ENCODE measurements at regions not wholly inside any gene's neighbourhood (a gene's known extent, or its start where the extent isn't known, plus 50 kb on each side); places are given as distances from the start of the nearest gene placed in this dataset.
"Not testable (repeated sequence)": the region's sequence is repeated elsewhere in the genome, so short reads cannot be mapped to it uniquely, and the experiment has no call there.

DNA sequence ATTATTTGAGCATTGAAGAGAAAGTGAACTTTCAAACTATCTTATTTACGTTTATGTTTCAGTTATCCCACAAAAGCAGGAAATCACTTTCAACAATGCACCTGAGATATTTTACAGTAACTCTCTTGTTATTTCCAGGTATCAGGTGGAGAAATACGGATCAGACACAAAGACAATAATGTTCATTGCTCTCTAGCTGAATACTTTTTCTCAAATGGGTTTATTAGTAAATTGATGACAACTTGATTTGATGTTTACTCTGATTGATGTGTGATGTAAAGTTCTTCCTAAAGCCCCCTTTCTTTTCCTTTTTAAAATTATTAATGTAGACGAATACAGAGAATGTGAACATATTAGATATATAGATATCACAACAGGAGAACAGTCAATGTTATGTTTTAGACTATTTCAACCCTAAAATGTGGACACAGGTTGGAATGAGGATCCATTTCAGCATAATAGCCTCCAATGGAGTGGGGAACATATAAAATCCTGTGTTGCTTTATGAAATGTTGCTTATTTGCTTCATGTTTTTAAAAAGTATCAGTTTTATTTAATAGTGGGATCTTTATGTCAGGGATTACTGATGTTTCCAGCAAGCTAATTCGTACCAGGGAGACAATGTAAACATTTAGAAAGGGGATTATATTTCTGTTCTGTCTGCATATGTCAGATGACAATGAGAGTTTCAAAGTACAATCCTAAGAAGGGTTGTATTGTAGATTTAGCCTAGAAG is 1522.3 kb upstream of the TPTE start (continued):
- TF ChIP-seq, protein P1, sequence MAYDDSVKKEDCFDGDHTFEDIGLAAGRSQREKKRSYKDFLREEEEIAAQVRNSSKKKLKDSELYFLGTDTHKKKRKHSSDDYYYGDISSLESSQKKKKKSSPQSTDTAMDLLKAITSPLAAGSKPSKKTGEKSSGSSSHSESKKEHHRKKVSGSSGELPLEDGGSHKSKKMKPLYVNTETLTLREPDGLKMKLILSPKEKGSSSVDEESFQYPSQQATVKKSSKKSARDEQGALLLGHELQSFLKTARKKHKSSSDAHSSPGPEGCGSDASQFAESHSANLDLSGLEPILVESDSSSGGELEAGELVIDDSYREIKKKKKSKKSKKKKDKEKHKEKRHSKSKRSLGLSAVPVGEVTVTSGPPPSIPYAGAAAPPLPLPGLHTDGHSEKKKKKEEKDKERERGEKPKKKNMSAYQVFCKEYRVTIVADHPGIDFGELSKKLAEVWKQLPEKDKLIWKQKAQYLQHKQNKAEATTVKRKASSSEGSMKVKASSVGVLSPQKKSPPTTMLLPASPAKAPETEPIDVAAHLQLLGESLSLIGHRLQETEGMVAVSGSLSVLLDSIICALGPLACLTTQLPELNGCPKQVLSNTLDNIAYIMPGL (CRISPR knock-in tag; IDR thresholded peaks at IDR 0.05; ENCODE audit: borderline replicate concordance) = no peak
- no peak; the same call in 1 of the 2 replicates for TF ChIP-seq REST (IDR thresholded peaks at IDR 0.05)
- no peak for TF ChIP-seq ELK1 (IDR thresholded peaks at IDR 0.05; ENCODE audit: low read depth, low read length)
- TF ChIP-seq HEYL (CRISPR knock-in tag; IDR thresholded peaks at IDR 0.05) = no peak
- TF ChIP-seq PHF8 (IDR thresholded peaks at IDR 0.05; ENCODE audit: borderline replicate concordance, low read depth) = no peak
- TF ChIP-seq CHD4 (IDR thresholded peaks at IDR 0.05; ENCODE audit: borderline replicate concordance) = no peak
- TF ChIP-seq CEBPB (IDR thresholded peaks at IDR 0.05) = no peak; a peak in 1 of 4 replicates
- peak; percentile 52; the same call in 1 of the 2 replicates for TF ChIP-seq FOSL2 (IDR thresholded peaks at IDR 0.05)
- TF ChIP-seq FOSL2 (CRISPR knock-in tag; IDR thresholded peaks at IDR 0.05) = no peak

GRCh38 chr21:9000132-9000531 is 1521.3 kb upstream of the TPTE start:
- POLR2A ChIA-PET = interaction anchor here (1.2 kb wide), 1 partner anchor 9 kb away, joined by 3 read pairs; no protein-coding TSS in a partner anchor
- FAIRE-seq; H3K27ac ChIP-seq; H3K4me1 ChIP-seq; CTCF ChIA-PET; ATAC-seq; H3K4me2 ChIP-seq; H3K9me3 ChIP-seq; H3K4me3 ChIP-seq; TF ChIP-seq FOSL2 (CRISPR knock-in tag; IDR thresholded peaks at IDR 0.05): not testable (repeated sequence)
- 0% methylated on average over 1 of the region's 1 CpG for WGBS (ENCODE audit: missing lambda C conversion rate)
- peak in 1 of 2 experiments; percentile 76 for DNase-seq (ENCODE audit: low read depth in 1 of 2, low spot score in 1 of 2)
- TF ChIP-seq FOSL2 (IDR thresholded peaks at IDR 0.05) = peak; percentile 20; the same call in 1 of the 2 replicates
- peak; percentile 84 for TF ChIP-seq TFCP2L1 (CRISPR knock-in tag; IDR thresholded peaks at IDR 0.05)
- TF ChIP-seq, protein P2, sequence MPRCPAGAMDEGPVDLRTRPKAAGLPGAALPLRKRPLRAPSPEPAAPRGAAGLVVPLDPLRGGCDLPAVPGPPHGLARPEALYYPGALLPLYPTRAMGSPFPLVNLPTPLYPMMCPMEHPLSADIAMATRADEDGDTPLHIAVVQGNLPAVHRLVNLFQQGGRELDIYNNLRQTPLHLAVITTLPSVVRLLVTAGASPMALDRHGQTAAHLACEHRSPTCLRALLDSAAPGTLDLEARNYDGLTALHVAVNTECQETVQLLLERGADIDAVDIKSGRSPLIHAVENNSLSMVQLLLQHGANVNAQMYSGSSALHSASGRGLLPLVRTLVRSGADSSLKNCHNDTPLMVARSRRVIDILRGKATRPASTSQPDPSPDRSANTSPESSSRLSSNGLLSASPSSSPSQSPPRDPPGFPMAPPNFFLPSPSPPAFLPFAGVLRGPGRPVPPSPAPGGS (IDR thresholded peaks at IDR 0.05) = peak; percentile 36; the same call in 1 of the 3 replicates
- TF ChIP-seq MAX (IDR thresholded peaks at IDR 0.05) = peak; percentile 29; the same call in 1 of the 2 replicates
- TF ChIP-seq EP300 (IDR thresholded peaks at IDR 0.05) = peak in 1 of 2 experiments; percentile 42; a peak in 1 of 5 replicates

- ATAC-seq, CTCF ChIA-PET, H3K9me3 ChIP-seq, H3K27ac ChIP-seq, FAIRE-seq, H3K4me1 ChIP-seq, H3K4me2 ChIP-seq, H3K4me3 ChIP-seq: not testable (repeated sequence)
- POLR2A ChIA-PET = interaction anchor here (1.2 kb wide), 1 partner anchor 9 kb away, joined by 3 read pairs; no protein-coding TSS in a partner anchor
- peak; percentile 92 for TF ChIP-seq TFCP2L1 (CRISPR knock-in tag; IDR thresholded peaks at IDR 0.05)
- 0 out of 5 replicates have a peak, but pooled peaks of 1 of the 2 experiments have one; percentile 6 for TF ChIP-seq EP300 (IDR thresholded peaks at IDR 0.05)
- peak in 1 of 2 experiments; percentile 86 for DNase-seq (ENCODE audit: low read depth in 1 of 2, low spot score in 1 of 2)
- WGBS (ENCODE audit: missing lambda C conversion rate) = 8% methylated on average over 2 of the region's 2 CpGs
Measured at GRCh38 chr21:9000671-9001070, 1520.7 kb upstream of the TPTE start.

Measured in A549 (cell line).